ENCODE measurements at regions not wholly inside any gene's neighbourhood (a gene's known extent, or its start where the extent isn't known, plus 50 kb on each side); places are given as distances from the start of the nearest gene placed in this dataset.

- in situ Hi-C loops (cut with MboI; ENCODE audit: low sequenced_read_pairs, unreplicated experiment) = no loop called here
- DNase-seq (ENCODE audit: low spot score) = no peak
- TF ChIP-seq CTCF (IDR thresholded peaks at IDR 0.05; ENCODE audit: borderline replicate concordance, control extremely low read depth, extremely low read depth, insufficient read depth, missing control alignments) = no peak
Observed at GRCh38 chr15:99845009-99845408, 111.8 kb upstream of the LYSMD4 start.

- no peak for TF ChIP-seq CTCF (IDR thresholded peaks at IDR 0.05; ENCODE audit: borderline replicate concordance, control extremely low read depth, extremely low read depth, insufficient read depth, missing control alignments)
- in situ Hi-C loops (cut with MboI; ENCODE audit: low sequenced_read_pairs, unreplicated experiment) = no loop called here
- no peak for DNase-seq (ENCODE audit: low spot score)
Observed at GRCh38 chr15:99844150-99844549, 110.9 kb upstream of the LYSMD4 start.

- no peak for DNase-seq (ENCODE audit: low spot score)
- in situ Hi-C loops (cut with MboI; ENCODE audit: low sequenced_read_pairs, unreplicated experiment) = no loop called here
Observed at GRCh38 chr15:99842071-99842470, 108.8 kb upstream of the LYSMD4 start.

GRCh38 chr15:99826157-99826780 lies 93.0 kb upstream of the LYSMD4 start:
- no peak for TF ChIP-seq CTCF (IDR thresholded peaks at IDR 0.05; ENCODE audit: borderline replicate concordance, control extremely low read depth, extremely low read depth, insufficient read depth, missing control alignments)
- in situ Hi-C loops (cut with MboI; ENCODE audit: low sequenced_read_pairs, unreplicated experiment) = no loop called here
- DNase-seq (ENCODE audit: low spot score) = no peak

More at GRCh38 chr15:99842071-99842470, 108.8 kb upstream of the LYSMD4 start:
- no peak for TF ChIP-seq CTCF (IDR thresholded peaks at IDR 0.05; ENCODE audit: borderline replicate concordance, control extremely low read depth, extremely low read depth, insufficient read depth, missing control alignments)

- no peak for TF ChIP-seq CTCF (IDR thresholded peaks at IDR 0.05; ENCODE audit: borderline replicate concordance, control extremely low read depth, extremely low read depth, insufficient read depth, missing control alignments)
- no peak for DNase-seq (ENCODE audit: low spot score)
- in situ Hi-C loops (cut with MboI; ENCODE audit: low sequenced_read_pairs, unreplicated experiment) = no loop called here
Observed at GRCh38 chr15:99823346-99823745, 90.1 kb upstream of the LYSMD4 start.

- TF ChIP-seq CTCF (IDR thresholded peaks at IDR 0.05; ENCODE audit: borderline replicate concordance, control extremely low read depth, extremely low read depth, insufficient read depth, missing control alignments) = no peak
- in situ Hi-C loops (cut with MboI; ENCODE audit: low sequenced_read_pairs, unreplicated experiment) = no loop called here
- DNase-seq (ENCODE audit: low spot score) = no peak
Observed at GRCh38 chr15:99819981-99820718, 86.9 kb upstream of the LYSMD4 start.
